ENCODE measurements at regions not wholly inside any gene's neighbourhood (a gene's known extent, or its start where the extent isn't known, plus 50 kb on each side); places are given as distances from the start of the nearest gene placed in this dataset.

DNA sequence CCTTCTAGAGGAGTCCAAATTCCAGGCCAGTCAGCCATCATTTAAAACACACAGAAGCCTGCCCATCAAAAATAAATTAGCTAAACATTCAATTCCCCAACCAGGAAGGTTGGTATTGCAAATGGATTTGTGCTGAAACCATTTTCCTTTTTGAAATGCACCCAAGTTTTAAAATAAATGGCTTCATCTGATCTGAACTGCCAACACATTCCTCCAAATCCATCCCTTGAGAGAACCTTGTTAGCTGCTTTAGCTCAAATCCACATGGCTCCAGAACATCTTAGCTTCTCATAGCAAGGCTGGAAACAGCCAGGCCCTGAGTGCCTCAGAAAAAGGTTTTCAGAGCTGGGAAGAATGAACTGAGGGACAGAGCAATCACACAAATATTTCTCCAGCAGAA, 306.3 kb downstream of the FZD1 start:
- no peak for TF ChIP-seq POLR2A (IDR thresholded peaks at IDR 0.05; ENCODE audit: low read length)
- no peak for TF ChIP-seq GATA1 (IDR thresholded peaks at IDR 0.05; ENCODE audit: low read depth, low read length)
